ENCODE measurements at regions not wholly inside any gene's neighbourhood (a gene's known extent, or its start where the extent isn't known, plus 50 kb on each side); places are given as distances from the start of the nearest gene placed in this dataset.

DNA sequence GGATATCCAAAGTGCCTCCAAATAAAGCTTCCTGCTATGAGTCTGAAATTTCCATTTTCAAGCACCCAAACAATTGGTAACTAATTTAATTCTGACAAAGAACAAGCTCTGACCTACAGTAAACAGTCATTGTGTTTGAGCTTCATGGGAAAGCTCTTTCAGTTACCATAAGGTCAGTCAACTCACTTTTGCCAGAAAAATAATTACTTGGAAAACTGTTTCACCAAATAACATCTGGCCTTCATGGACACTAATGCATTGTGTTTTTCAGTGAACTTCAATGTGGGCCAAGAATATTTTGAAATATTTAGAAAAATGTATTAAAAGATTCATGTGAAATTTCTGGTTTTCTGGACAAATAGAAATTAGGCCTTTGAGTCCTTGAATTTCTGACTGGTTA is 369.9 kb downstream of the GALR1 start:
- TF ChIP-seq, protein P1, sequence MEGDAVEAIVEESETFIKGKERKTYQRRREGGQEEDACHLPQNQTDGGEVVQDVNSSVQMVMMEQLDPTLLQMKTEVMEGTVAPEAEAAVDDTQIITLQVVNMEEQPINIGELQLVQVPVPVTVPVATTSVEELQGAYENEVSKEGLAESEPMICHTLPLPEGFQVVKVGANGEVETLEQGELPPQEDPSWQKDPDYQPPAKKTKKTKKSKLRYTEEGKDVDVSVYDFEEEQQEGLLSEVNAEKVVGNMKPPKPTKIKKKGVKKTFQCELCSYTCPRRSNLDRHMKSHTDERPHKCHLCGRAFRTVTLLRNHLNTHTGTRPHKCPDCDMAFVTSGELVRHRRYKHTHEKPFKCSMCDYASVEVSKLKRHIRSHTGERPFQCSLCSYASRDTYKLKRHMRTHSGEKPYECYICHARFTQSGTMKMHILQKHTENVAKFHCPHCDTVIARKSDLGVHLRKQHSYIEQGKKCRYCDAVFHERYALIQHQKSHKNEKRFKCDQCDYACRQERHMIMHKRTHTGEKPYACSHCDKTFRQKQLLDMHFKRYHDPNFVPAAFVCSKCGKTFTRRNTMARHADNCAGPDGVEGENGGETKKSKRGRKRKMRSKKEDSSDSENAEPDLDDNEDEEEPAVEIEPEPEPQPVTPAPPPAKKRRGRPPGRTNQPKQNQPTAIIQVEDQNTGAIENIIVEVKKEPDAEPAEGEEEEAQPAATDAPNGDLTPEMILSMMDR (conservative IDR thresholded peaks at IDR 0.05; ENCODE audit: low read depth, low read length) = no peak
- no peak overlapping the region for H3K4me3 ChIP-seq (ENCODE audit: low read depth, low read length)
- DNase-seq (ENCODE audit: low read depth) = no peak

DNA sequence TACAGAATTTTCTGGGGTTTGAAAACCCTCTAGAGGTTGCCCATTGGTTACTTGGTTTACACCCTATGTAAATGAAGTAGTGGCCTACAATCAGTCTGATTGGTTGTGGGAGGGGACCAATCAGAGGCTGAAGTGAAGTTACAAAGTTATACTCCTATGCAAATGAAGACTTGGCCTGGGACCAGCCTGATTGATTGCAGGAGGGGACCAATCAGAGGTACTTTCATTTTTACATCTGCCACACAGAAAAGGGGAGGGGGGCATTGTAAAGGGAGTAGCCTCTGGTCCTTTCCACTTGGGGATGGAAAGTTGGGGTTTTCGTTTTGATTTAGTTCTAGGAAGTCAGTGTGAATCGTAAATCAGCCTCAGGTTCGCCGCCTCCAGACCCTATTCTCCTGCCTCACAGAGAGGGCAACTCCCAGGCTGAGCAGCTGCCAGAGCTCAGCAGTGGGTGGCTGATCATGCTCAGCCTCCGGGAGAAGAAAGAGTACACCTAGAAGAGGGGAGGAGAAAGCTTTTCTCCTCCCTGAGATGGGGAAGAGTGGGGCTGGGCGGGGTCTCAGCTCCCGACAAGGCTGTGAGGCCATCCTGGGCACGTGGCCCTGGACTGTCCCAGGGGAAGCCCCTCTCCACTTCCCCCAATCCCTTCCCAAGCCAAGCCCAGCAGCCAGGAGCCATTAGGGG is 372.5 kb downstream of the GALR1 start:
- no peak overlapping the region for H3K4me3 ChIP-seq (ENCODE audit: low read depth, low read length)
- no peak for DNase-seq (ENCODE audit: low read depth)
- TF ChIP-seq, protein P1 (conservative IDR thresholded peaks at IDR 0.05; ENCODE audit: low read depth, low read length) = no peak

DNA sequence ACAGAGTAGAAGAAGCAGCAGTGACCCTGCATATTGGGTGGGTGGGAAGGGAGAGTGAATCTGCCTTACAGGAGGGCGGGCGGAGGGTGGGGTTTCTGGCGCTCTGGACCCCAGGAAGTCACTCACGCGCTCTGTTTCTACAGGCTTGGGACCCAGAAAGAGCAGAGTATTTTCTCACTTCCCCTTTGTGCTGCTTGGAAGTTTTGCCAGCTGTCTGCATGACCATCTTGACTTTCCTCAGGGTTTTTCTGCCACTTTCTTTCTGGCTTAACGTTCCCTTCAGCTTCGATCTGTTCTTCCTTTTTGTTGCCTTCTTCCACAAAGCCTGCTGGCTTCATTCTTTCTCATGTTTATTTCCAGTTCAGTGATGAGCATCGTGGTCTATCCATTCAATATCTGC is 383.1 kb downstream of the GALR1 start:
- no peak for DNase-seq (ENCODE audit: low read depth)
- no peak overlapping the region for H3K4me3 ChIP-seq (ENCODE audit: low read depth, low read length)

DNA sequence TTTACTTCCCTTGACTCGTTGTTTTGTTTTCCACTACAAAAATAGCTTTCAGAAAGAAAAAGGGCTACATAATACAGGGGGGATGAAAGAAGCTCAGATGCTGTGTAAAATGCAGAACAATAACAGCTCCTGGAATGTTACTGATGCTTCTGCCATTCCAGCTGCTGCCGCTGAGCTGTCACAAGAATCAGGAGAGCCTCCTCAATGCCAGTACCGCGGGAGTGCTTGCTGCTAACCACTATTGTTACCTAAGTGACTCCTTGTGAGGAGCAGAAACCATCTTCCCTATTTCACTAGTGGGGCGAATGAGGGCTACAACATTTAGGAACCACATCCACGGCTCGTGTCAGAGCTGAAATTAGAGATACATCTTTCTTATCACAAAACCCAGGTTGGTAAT is 384.8 kb downstream of the GALR1 start:
- DNase-seq (ENCODE audit: low read depth) = no peak
- no peak overlapping the region for H3K4me3 ChIP-seq (ENCODE audit: low read depth, low read length)
- TF ChIP-seq, protein P1 (conservative IDR thresholded peaks at IDR 0.05; ENCODE audit: low read depth, low read length) = no peak

More for the DNA sequence above, 383.1 kb downstream of the GALR1 start:
- TF ChIP-seq, protein P1 (conservative IDR thresholded peaks at IDR 0.05; ENCODE audit: low read depth, low read length) = no peak

DNA sequence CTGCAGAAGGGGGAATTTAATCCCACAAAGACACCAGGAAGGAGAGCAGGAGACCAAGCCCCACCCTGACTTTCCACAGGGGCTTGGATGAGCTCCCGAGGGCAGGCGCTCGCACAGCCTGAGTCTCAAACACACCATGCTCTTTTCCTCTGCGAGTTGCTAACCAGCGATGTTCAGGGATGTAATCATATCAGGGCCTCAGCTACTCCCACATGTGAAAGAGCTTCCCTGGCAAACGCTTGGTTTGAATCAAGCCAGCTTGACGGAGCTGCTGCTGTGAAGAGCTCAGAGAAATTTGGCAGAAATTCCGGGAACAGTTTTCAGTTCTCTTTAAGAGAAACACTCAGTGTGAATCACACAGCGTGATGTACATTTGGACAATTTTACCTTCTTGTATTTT is 385.8 kb downstream of the GALR1 start:
- TF ChIP-seq, protein P1 (conservative IDR thresholded peaks at IDR 0.05; ENCODE audit: low read depth, low read length) = no peak
- H3K4me3 ChIP-seq (ENCODE audit: low read depth, low read length) = no peak overlapping the region
- DNase-seq (ENCODE audit: low read depth) = no peak

DNA sequence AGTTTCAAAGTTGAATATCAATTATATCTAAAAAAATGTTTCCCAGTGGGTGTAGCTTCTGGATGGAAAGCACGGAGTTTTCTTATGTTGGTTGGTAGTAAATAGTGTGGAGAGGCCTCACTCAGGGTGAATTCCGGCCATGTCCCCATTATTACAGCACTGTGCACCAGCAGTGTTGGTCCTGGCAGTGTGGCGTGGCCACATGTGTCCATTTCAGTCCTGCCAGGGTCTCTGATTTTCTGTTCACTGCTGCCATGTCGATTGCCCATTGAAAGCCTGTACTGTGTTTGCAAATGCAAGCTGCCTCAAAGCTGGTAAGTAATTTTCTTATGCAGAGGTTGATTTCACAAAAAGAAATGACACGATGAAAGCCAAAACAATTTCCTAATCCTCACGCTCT is 386.2 kb downstream of the GALR1 start:
- TF ChIP-seq, protein P1 (conservative IDR thresholded peaks at IDR 0.05; ENCODE audit: low read depth, low read length) = no peak

More for the DNA sequence above, 386.2 kb downstream of the GALR1 start:
- no peak for DNase-seq (ENCODE audit: low read depth)
- no peak overlapping the region for H3K4me3 ChIP-seq (ENCODE audit: low read depth, low read length)
